Activated CD4-positive, alpha-beta memory T cell treated with anti-CD3 and anti-CD28 coated beads for 36 hours (primary cell): ENCODE measurements at regions not wholly inside any gene's neighbourhood (a gene's known extent, or its start where the extent isn't known, plus 50 kb on each side); places are given as distances from the start of the nearest gene placed in this dataset.
"Not testable (repeated sequence)": the region's sequence is repeated elsewhere in the genome, so short reads cannot be mapped to it uniquely, and the experiment has no call there.

ENCODE experiments used
- CTCF ChIA-PET: fragments of 350-600 bp; sonication (Branson Sonifier 250); formaldehyde crosslinking; loops from one replicate; lab custom pipeline; 2021; ENCODE audit warnings: antibody characterized with exemption, inconsistent platforms; lab: Charles Lee
- POLR2A ChIA-PET: fragments of 350-600 bp; sonication (Branson Sonifier 250); formaldehyde crosslinking; loops from one replicate; lab custom pipeline; 2021; ENCODE audit warnings: antibody characterized with exemption; lab: Charles Lee
- DNase-seq: peaks from one replicate; pipeline ENCODE4 v3.0.0-alpha.2; 2020
- H3K27ac Mint-ChIP-seq: one replicate; pipeline ENCODE4 v1.8.0; 2021; ENCODE audit warnings: mixed read lengths
- H3K27me3 Mint-ChIP-seq: one replicate; pipeline ENCODE4 v1.8.0; 2021; ENCODE audit warnings: mixed read lengths
- H3K36me3 Mint-ChIP-seq: one replicate; pipeline ENCODE4 v1.8.0; 2021; ENCODE audit warnings: mixed read lengths
- H3K4me1 Mint-ChIP-seq: one replicate; pipeline ENCODE4 v1.8.0; 2021; ENCODE audit warnings: low read depth, mixed read lengths
- H3K4me3 Mint-ChIP-seq: one replicate; pipeline ENCODE4 v1.8.0; 2021; ENCODE audit warnings: mild to moderate bottlenecking, mixed read lengths
- H3K9me3 Mint-ChIP-seq: one replicate; pipeline ENCODE4 v1.8.0; 2021; ENCODE audit warnings: mixed read lengths
- intact Hi-C: fragments of 100-400 bp; cut with micrococcal nuclease; formaldehyde crosslinking; loops from one replicate; pipeline ENCODE4 v1.15.1; 2023

- POLR2A ChIA-PET, result no interaction called here
- H3K4me1 Mint-ChIP-seq, result no peaks in the 10 kb centered on the region
- H3K27me3 Mint-ChIP-seq, result no peaks in the 10 kb centered on the region
- no peaks in the 10 kb centered on the region for H3K36me3 Mint-ChIP-seq
- CTCF ChIA-PET, result no interaction called here
- no peak overlapping the region for H3K4me3 Mint-ChIP-seq
- peaks cover 4% of the 10 kb centered on the region for H3K9me3 Mint-ChIP-seq
- H3K27ac Mint-ChIP-seq, result no peak overlapping the region
- DNase-seq, result no peak
- intact Hi-C loops, result no loop called here
These were observed 274.8 kb downstream of the FGFR2 start for GRCh38 chr10:121323443-121323842.

- Mint-ChIP-seq H3K27ac (no peak overlapping the region), H3K27me3 (no peaks in the 10 kb centered on the region), H3K4me3 (no peak overlapping the region), H3K4me1 (no peaks in the 10 kb centered on the region), H3K36me3 (no peaks in the 10 kb centered on the region), H3K9me3 (peaks cover 4% of the 10 kb centered on the region)
- DNase-seq, result no peak
- intact Hi-C loops, result no loop called here
- CTCF ChIA-PET, result no interaction called here
- POLR2A ChIA-PET, result no interaction called here
These were observed 273.5 kb downstream of the FGFR2 start for GRCh38 chr10:121324678-121325213.

GRCh38 chr10:121325490-121326231 is 272.6 kb downstream of the FGFR2 start:
- intact Hi-C loops, result no loop called here
- Mint-ChIP-seq H3K4me3 (no peak overlapping the region), H3K27me3 (no peaks in the 10 kb centered on the region), H3K27ac (no peak overlapping the region), H3K4me1 (no peaks in the 10 kb centered on the region), H3K9me3 (peaks cover 4% of the 10 kb centered on the region), H3K36me3 (no peaks in the 10 kb centered on the region)
- ChIA-PET POLR2A (no interaction called here), CTCF (no interaction called here)
- DNase-seq, result no peak

GRCh38 chr10:121326905-121327304 is 271.3 kb downstream of the FGFR2 start:
- CTCF ChIA-PET, result no interaction called here
- intact Hi-C loops, result no loop called here
- POLR2A ChIA-PET, result no interaction called here

GRCh38 chr10:121327727-121328126 is 270.5 kb downstream of the FGFR2 start:
- Mint-ChIP-seq H3K9me3 (peaks cover 4% of the 10 kb centered on the region), H3K27ac (no peak overlapping the region), H3K27me3 (no peaks in the 10 kb centered on the region), H3K4me1 (no peaks in the 10 kb centered on the region), H3K4me3 (no peak overlapping the region), H3K36me3 (no peaks in the 10 kb centered on the region)
- ChIA-PET POLR2A (no interaction called here), CTCF (no interaction called here)
- intact Hi-C loops, result no loop called here
- DNase-seq, result no peak

More at GRCh38 chr10:121326905-121327304, 271.3 kb downstream of the FGFR2 start:
- Mint-ChIP-seq H3K4me1 (no peaks in the 10 kb centered on the region), H3K36me3 (no peaks in the 10 kb centered on the region), H3K27ac (no peak overlapping the region), H3K9me3 (peaks cover 4% of the 10 kb centered on the region), H3K27me3 (no peaks in the 10 kb centered on the region), H3K4me3 (no peak overlapping the region)
- no peak for DNase-seq

- H3K27ac Mint-ChIP-seq, DNase-seq, H3K4me1 Mint-ChIP-seq, H3K27me3 Mint-ChIP-seq, H3K4me3 Mint-ChIP-seq, POLR2A ChIA-PET, intact Hi-C loops, H3K9me3 Mint-ChIP-seq, CTCF ChIA-PET, H3K36me3 Mint-ChIP-seq: not testable (repeated sequence)
These were observed 268.6 kb downstream of the FGFR2 start for GRCh38 chr10:121329631-121330030.

- DNase-seq, result no peak
- ChIA-PET POLR2A (no interaction called here), CTCF (no interaction called here)
- Mint-ChIP-seq H3K4me1 (no peaks in the 10 kb centered on the region), H3K36me3 (no peaks in the 10 kb centered on the region), H3K27me3 (no peaks in the 10 kb centered on the region), H3K4me3 (no peak overlapping the region), H3K27ac (no peak overlapping the region), H3K9me3 (peaks cover 4% of the 10 kb centered on the region)
- intact Hi-C loops, result no loop called here
These were observed 267.7 kb downstream of the FGFR2 start for GRCh38 chr10:121330563-121330962.

GRCh38 chr10:121332353-121332752 is 265.9 kb downstream of the FGFR2 start:
- POLR2A ChIA-PET, result no interaction called here

GRCh38 chr10:121332829-121333765 is 265.1 kb downstream of the FGFR2 start:
- intact Hi-C loops, result no loop called here

More at GRCh38 chr10:121332353-121332752, 265.9 kb downstream of the FGFR2 start:
- DNase-seq, result no peak
- no peaks in the 10 kb centered on the region for H3K4me1 Mint-ChIP-seq
- H3K36me3 Mint-ChIP-seq, result no peaks in the 10 kb centered on the region
- no peak overlapping the region for H3K4me3 Mint-ChIP-seq
- no peak overlapping the region for H3K27ac Mint-ChIP-seq
- intact Hi-C loops, result no loop called here
- no peaks in the 10 kb centered on the region for H3K27me3 Mint-ChIP-seq
- CTCF ChIA-PET, result no interaction called here
- H3K9me3 Mint-ChIP-seq, result peaks cover 4% of the 10 kb centered on the region

GRCh38 chr10:121335386-121335925 is 262.8 kb downstream of the FGFR2 start:
- H3K9me3 Mint-ChIP-seq, result no peaks in the 10 kb centered on the region
- CTCF ChIA-PET, result no interaction called here

More at GRCh38 chr10:121332829-121333765, 265.1 kb downstream of the FGFR2 start:
- H3K4me3 Mint-ChIP-seq, result no peak overlapping the region
- no peaks in the 10 kb centered on the region for H3K27me3 Mint-ChIP-seq
- no peaks in the 10 kb centered on the region for H3K9me3 Mint-ChIP-seq
- POLR2A ChIA-PET, result no interaction called here
- no peaks in the 10 kb centered on the region for H3K4me1 Mint-ChIP-seq
- no peak overlapping the region for H3K27ac Mint-ChIP-seq
- CTCF ChIA-PET, result no interaction called here
- DNase-seq, result no peak
- H3K36me3 Mint-ChIP-seq, result no peaks in the 10 kb centered on the region

GRCh38 chr10:121337427-121337826 is 260.8 kb downstream of the FGFR2 start:
- no peaks in the 10 kb centered on the region for H3K4me1 Mint-ChIP-seq
- intact Hi-C loops, result no loop called here
- no peak overlapping the region for H3K4me3 Mint-ChIP-seq
- ChIA-PET CTCF (no interaction called here), POLR2A (no interaction called here)
- DNase-seq, result no peak
- H3K27ac Mint-ChIP-seq, result no peak overlapping the region
- H3K27me3 Mint-ChIP-seq, result no peaks in the 10 kb centered on the region
- no peaks in the 10 kb centered on the region for H3K36me3 Mint-ChIP-seq
- no peaks in the 10 kb centered on the region for H3K9me3 Mint-ChIP-seq

More at GRCh38 chr10:121335386-121335925, 262.8 kb downstream of the FGFR2 start:
- H3K27ac Mint-ChIP-seq, result no peak overlapping the region
- H3K27me3 Mint-ChIP-seq, result no peaks in the 10 kb centered on the region
- H3K4me1 Mint-ChIP-seq, result no peaks in the 10 kb centered on the region
- POLR2A ChIA-PET, result no interaction called here
- DNase-seq, result no peak
- no peaks in the 10 kb centered on the region for H3K36me3 Mint-ChIP-seq
- intact Hi-C loops, result no loop called here
- no peak overlapping the region for H3K4me3 Mint-ChIP-seq
